HEK293T (cell line): ENCODE measurements at regions not wholly inside any gene's neighbourhood (a gene's known extent, or its start where the extent isn't known, plus 50 kb on each side); places are given as distances from the start of the nearest gene placed in this dataset.

Source experiments
- CTCF ChIA-PET: fragments of 350-600 bp; formaldehyde crosslinking; extraction: SDS; loops from one replicate; lab custom pipeline; 2021; ENCODE audit warnings: antibody characterized with exemption, inconsistent platforms; lab: Yijun Ruan, JAX
- POLR2A ChIA-PET: fragments of 350-600 bp; formaldehyde crosslinking; extraction: SDS; loops from one replicate; lab custom pipeline; 2020; ENCODE audit warnings: antibody characterized with exemption, inconsistent platforms; lab: Yijun Ruan, JAX
- DNase-seq: peaks from one replicate; pipeline ENCODE4 v3.0.0; 2012; ENCODE audit warnings: mixed read lengths; ENCODE audit errors: extremely low spot score
- ARNT ChIP-seq: fragments of 450-650 bp; IDR thresholded peaks from 2 replicates; pipeline ENCODE4 v1.6.1; 2017; ENCODE audit warnings: mild to moderate bottlenecking
- BHLHE40 ChIP-seq: fragments of 450-650 bp; IDR thresholded peaks from 2 replicates; pipeline ENCODE4 v1.6.1; 2016; ENCODE audit warnings: mild to moderate bottlenecking, moderate library complexity, borderline replicate concordance
- CTBP1 ChIP-seq: fragments of 450-650 bp; IDR thresholded peaks from 2 replicates; pipeline ENCODE4 v1.6.1; 2016; ENCODE audit warnings: borderline replicate concordance
- ELF4 ChIP-seq: fragments of 450-650 bp; IDR thresholded peaks from 2 replicates; pipeline ENCODE4 v1.6.1; 2017; ENCODE audit warnings: antibody characterized with exemption
- FOXA1 ChIP-seq: fragments of 450-650 bp; IDR thresholded peaks from 2 replicates; pipeline ENCODE4 v1.6.1; 2016; ENCODE audit warnings: mild to moderate bottlenecking
- FOXK2 ChIP-seq: fragments of 450-650 bp; IDR thresholded peaks from 2 replicates; pipeline ENCODE4 v1.6.1; 2016; ENCODE audit warnings: mild to moderate bottlenecking
- FOXM1 ChIP-seq: fragments of 450-650 bp; IDR thresholded peaks from 2 replicates; pipeline ENCODE4 v1.6.1; 2017; ENCODE audit warnings: mild to moderate bottlenecking, borderline replicate concordance
- HDGF ChIP-seq: fragments of 450-650 bp; IDR thresholded peaks from 2 replicates; pipeline ENCODE4 v1.6.1; 2017; ENCODE audit warnings: antibody characterized with exemption, borderline replicate concordance
- L3MBTL2 ChIP-seq: fragments of 450-650 bp; conservative IDR thresholded peaks from 2 replicates; pipeline ENCODE4 v1.6.1; 2016; ENCODE audit warnings: mild to moderate bottlenecking
- LEF1 ChIP-seq: fragments of 450-650 bp; IDR thresholded peaks from 2 replicates; pipeline ENCODE4 v1.6.1; 2017; ENCODE audit warnings: mild to moderate bottlenecking, borderline replicate concordance
- NFRKB ChIP-seq: fragments of 450-650 bp; IDR thresholded peaks from 2 replicates; pipeline ENCODE4 v1.6.1; 2016; ENCODE audit warnings: mild to moderate bottlenecking, moderate library complexity
- PKNOX1 ChIP-seq: fragments of 450-650 bp; IDR thresholded peaks from 2 replicates; pipeline ENCODE4 v1.6.1; 2016
- SP1 ChIP-seq: fragments of 450-650 bp; IDR thresholded peaks from 2 replicates; pipeline ENCODE4 v1.6.1; 2017
- SUZ12 ChIP-seq: fragments of 450-650 bp; IDR thresholded peaks from 2 replicates; pipeline ENCODE4 v1.6.1; 2016; ENCODE audit warnings: mild to moderate bottlenecking
- TARDBP ChIP-seq: fragments of 450-650 bp; IDR thresholded peaks from 2 replicates; pipeline ENCODE4 v1.6.1; 2016
- ZNF384 ChIP-seq: fragments of 450-650 bp; IDR thresholded peaks from 2 replicates; pipeline ENCODE4 v1.6.1; 2016

- no peak for TF ChIP-seq BHLHE40
- TF ChIP-seq L3MBTL2, result no peak
- TF ChIP-seq FOXK2, result no peak
- TF ChIP-seq ELF4, result no peak
- TF ChIP-seq ARNT, result no peak
- TF ChIP-seq SUZ12, result no peak
- no peak for TF ChIP-seq HDGF
- TF ChIP-seq SP1, result no peak
- no peak for TF ChIP-seq PKNOX1
- no peak for TF ChIP-seq FOXA1
- no peak for TF ChIP-seq CTBP1
- CTCF ChIA-PET, result no interaction called here
- POLR2A ChIA-PET, result no interaction called here
- DNase-seq, result no peak
Observed at GRCh38 chr7:68853254-68853653, 745.0 kb upstream of the AUTS2 start.

GRCh38 chr7:68857571-68857970 lies 740.7 kb upstream of the AUTS2 start:
- ChIA-PET POLR2A (no interaction called here), CTCF (no interaction called here)
- no peak for DNase-seq
- no peak for TF ChIP-seq ZNF384
- TF ChIP-seq BHLHE40, result no peak
- TF ChIP-seq HDGF, result no peak
- TF ChIP-seq CTBP1, result no peak
- TF ChIP-seq SUZ12, result no peak
- no peak for TF ChIP-seq FOXK2
- no peak for TF ChIP-seq ARNT
- no peak for TF ChIP-seq FOXM1
- no peak for TF ChIP-seq L3MBTL2
- no peak for TF ChIP-seq PKNOX1
- no peak for TF ChIP-seq ELF4
- TF ChIP-seq LEF1, result no peak
- TF ChIP-seq TARDBP, result no peak
- TF ChIP-seq FOXA1, result no peak
- TF ChIP-seq NFRKB, result no peak

GRCh38 chr7:68858497-68858896 lies 739.8 kb upstream of the AUTS2 start:
- ChIA-PET POLR2A (no interaction called here), CTCF (no interaction called here)
- DNase-seq, result no peak
- TF ChIP-seq HDGF, result no peak
- no peak for TF ChIP-seq ELF4
- no peak for TF ChIP-seq NFRKB
- TF ChIP-seq ARNT, result no peak
- TF ChIP-seq CTBP1, result no peak
- no peak for TF ChIP-seq SUZ12
- no peak for TF ChIP-seq TARDBP
- TF ChIP-seq ZNF384, result no peak
- no peak for TF ChIP-seq FOXM1
- TF ChIP-seq SP1, result no peak
- TF ChIP-seq L3MBTL2, result no peak

GRCh38 chr7:68861171-68861570 lies 737.1 kb upstream of the AUTS2 start:
- POLR2A ChIA-PET, result no interaction called here
- no peak for DNase-seq
- CTCF ChIA-PET, result no interaction called here
- TF ChIP-seq ARNT (no peak), FOXK2 (no peak), NFRKB (no peak), PKNOX1 (no peak), ELF4 (no peak), TARDBP (no peak), FOXA1 (no peak), ZNF384 (no peak), SP1 (no peak)

- ChIA-PET POLR2A (no interaction called here), CTCF (no interaction called here)
- TF ChIP-seq ZNF384 (no peak), ARNT (no peak), LEF1 (no peak)
- no peak for DNase-seq
Observed at GRCh38 chr7:68862261-68862660, 736.0 kb upstream of the AUTS2 start.

- DNase-seq, result no peak
- POLR2A ChIA-PET, result no interaction called here
- no peak for TF ChIP-seq FOXK2
- no peak for TF ChIP-seq NFRKB
- no peak for TF ChIP-seq SP1
- no peak for TF ChIP-seq FOXM1
- no peak for TF ChIP-seq SUZ12
- no peak for TF ChIP-seq TARDBP
- no peak for TF ChIP-seq BHLHE40
- TF ChIP-seq ELF4, result no peak
- TF ChIP-seq ARNT, result no peak
- TF ChIP-seq HDGF, result no peak
- no peak for TF ChIP-seq FOXA1
- TF ChIP-seq L3MBTL2, result no peak
- TF ChIP-seq LEF1, result no peak
- no peak for TF ChIP-seq CTBP1
- no peak for TF ChIP-seq ZNF384
- TF ChIP-seq PKNOX1, result no peak
- CTCF ChIA-PET, result no interaction called here
Observed at GRCh38 chr7:68862736-68863135, 735.5 kb upstream of the AUTS2 start.
